HG03571 (cell line): ENCODE measurements at regions not wholly inside any gene's neighbourhood (a gene's known extent, or its start where the extent isn't known, plus 50 kb on each side); places are given as distances from the start of the nearest gene placed in this dataset.
"Not testable (repeated sequence)": the region's sequence is repeated elsewhere in the genome, so short reads cannot be mapped to it uniquely, and the experiment has no call there.

Experiments
- ATAC-seq: cut with Tn5 transposase; IDR thresholded peaks from one replicate; pipeline ENCODE4 v1.9.1; 2021; ENCODE audit not compliant: unreplicated experiment

DNA sequence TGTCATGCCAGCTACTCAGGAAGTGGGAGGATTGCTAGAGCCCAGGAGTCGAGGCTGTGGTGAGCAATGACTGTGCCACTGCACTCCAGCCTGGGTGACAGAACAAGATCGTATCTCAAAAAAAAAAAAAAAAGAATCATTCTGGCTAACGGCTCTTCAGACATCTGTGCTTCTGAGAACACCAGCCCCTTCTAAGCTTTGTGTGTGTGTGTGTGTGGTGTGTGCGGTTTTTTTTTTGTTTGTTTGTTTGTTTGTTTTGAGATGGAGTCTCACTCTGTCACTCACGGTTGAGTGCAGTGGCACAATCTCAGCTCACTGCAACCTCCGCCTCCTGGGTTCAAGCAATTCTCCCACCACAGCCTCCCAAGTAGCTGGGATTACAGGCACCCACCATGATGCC is 79.4 kb upstream of the DRD5 start:
- ATAC-seq: not testable (repeated sequence)

DNA sequence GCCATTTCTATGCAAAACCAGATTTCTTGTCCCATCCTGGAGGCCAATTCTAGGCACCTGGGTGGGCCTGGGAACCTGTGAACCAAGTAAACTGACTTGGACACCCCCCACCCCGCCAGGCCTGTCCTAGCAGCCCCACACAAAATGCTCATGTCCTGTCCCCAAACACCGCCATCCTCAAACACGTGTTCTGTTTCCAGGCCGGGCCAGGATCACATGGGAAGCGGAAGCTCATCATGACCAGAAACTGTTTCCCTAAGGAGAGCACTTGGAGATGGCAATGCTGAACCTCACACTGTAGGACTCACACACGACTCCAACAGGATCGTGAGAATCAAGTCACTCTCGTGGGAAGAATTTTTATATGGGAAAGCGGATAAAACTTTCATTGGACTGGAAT is 78.7 kb upstream of the DRD5 start:
- ATAC-seq: not testable (repeated sequence)

DNA sequence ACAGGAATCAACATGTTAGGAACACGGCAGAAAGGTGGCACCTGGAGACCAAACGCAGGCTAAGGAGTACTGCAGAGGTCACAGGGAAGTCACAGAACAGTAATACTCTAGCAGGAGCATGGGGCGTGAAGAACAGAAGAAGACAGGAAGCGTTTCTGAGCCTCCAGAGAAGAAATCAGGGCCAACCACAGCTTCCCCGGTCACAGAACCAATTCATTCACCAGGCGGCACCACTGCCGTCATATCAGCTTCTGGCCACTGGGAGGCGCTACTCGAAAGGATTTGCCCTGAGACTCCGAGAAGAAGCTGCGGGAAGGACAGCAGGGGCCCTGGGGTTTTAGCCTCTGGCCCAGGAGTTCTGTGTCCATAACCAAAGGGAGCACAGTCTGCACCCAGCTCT is 78.0 kb upstream of the DRD5 start:
- no peak for ATAC-seq

DNA sequence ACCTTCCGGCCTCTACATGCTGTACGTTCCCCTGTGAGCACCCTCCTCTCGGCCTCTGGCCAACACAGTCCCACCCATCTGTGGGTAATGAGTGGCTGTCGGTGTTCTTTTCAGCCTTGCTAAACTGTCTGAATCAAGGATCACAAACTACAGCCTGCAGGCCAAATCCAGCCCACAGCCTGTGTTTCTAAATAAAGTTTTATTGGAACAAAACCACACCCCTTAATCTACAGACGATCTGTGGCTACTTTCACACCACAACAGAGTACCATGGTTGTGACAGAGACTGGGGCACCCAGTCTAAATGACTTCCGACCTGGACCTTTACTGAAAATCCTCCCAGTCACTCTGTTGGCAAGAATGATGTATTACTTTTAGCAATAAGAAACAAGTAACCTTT is 77.3 kb upstream of the DRD5 start:
- not testable (repeated sequence) for ATAC-seq

DNA sequence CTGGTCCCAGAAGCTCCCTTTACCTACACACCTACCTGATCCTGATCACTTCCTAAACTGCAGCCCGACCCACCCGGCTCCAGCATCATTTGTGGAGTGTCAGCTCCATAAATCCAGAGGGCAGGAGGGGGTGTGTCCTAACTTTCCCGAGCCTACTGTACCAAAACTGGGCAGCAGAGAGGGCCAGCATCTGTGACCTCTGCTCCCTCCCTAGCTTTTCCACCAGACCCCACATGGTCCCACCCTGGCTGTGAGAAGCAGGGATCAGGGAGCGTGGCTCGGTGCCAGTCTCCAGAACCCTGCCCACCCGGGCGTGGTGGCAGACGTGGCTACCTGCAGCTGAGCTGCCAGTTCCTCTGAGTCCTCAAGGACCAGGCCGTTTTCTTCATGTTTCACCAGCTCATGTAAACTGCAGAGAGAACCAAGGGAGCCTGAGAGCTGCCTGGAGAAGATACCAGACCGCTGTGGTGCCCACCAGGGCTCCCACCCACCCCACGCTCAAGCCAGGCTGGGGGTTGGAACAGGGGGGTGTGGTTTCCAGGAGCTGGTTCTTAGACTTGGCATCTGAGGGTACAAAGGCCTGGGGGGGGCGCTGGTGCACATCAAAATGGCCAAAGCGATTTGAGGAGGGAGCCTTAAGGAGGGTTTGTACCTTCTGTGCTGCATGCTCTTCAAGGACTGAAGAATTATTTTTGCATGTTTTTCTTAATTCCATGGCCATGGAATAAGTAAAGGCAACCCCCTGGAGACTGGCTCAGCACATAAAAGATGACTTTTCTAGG is 76.7 kb upstream of the DRD5 start:
- no peak for ATAC-seq

DNA sequence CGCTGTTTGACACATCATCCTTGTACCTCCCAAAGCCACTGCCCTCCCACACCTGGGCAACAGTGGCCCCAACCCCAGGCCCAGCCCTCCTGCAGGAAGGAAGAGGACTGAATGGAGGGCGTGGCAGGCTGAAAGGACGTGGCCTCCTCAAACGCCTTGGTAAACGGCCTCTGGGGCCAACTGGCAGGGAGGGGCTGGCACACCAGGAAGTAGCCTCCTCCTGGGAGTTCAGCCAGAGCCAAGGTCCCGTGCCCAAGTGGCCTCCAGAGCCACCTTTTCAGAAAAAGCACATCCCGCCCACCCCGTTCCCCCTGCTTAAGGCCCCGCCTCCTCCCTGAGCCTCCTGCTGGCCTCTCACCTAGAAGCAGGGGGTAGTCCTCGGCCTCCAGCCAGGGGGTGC is 74.2 kb upstream of the DRD5 start:
- ATAC-seq: not testable (repeated sequence)

DNA sequence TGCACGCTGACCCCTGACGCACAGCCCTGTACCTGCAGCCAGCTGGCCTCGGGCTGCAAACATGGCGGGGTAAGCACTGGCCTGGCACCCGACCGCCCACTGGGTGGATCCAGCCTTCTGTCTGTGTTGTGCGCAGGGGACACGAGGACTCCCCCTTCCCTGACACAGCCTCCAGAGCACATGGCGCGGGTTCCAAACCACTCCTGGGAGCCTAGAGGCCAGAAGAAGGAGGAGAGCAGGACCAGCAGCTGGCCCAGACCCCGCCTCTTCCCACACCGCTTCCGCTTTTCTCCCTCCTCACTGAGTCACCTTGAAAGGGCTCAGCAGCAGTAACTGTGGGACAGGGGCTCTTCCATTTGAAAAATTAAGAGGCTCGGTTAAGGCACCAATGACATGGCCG is 73.5 kb upstream of the DRD5 start:
- ATAC-seq: not testable (repeated sequence)

DNA sequence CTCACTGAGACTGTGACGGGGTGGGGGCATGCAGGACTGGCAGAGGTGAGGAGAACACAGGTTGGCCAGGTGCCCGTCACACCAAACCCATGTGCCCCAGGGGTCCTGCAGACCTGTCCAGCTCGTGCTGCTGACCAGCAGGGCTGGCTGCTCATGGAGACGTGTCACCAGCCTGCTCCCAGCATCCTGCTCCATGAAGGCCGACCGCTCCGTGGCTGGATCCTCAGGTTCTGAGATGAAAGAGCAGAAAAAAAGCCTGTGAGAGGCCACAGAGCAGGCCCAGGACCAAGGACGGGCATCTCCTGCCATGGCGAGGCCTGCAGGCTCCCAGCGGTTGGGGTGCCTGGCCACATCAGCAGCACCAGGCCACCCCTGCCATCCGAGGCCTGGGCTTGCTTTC is 71.7 kb upstream of the DRD5 start:
- ATAC-seq: no peak

DNA sequence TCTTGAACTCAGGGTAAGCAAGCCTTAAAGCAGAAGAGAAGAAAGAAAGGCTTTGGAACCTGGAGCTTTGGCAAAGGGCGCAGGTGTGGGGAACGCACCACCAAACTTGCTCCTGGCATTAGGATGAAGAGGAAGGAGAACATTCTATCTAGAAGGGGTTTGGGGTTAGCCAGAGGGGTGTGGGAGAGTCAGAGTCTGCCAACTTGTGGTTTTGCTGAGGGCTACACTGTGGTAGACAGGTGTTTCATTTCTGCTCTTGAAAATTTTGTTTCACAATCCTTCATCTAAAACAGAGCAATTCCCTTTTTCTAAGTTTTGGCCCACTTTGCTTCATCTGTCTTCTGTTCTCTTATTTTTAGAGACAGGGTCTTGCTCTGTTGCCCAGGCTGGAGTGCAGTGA is 66.2 kb upstream of the DRD5 start:
- not testable (repeated sequence) for ATAC-seq

DNA sequence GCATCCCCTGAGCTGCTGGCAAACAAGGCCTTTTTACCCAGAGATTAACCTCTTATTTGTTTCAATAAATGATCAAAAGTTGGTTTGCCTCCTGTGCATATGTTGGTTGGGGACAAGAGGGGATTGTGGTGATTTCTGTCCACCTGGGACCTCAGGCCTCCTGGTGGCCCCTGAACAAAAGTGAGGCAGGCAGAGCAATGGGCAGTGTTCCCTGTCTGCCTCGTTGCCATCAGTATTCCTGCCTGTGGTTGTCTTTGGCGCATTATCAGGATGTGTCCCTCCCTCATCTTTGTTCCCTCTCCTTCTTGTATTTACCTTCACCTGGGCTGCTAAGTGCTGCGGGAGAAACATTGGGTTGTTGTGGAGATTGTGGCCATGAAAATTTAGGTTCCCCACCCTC is 65.3 kb upstream of the DRD5 start:
- no peak for ATAC-seq

DNA sequence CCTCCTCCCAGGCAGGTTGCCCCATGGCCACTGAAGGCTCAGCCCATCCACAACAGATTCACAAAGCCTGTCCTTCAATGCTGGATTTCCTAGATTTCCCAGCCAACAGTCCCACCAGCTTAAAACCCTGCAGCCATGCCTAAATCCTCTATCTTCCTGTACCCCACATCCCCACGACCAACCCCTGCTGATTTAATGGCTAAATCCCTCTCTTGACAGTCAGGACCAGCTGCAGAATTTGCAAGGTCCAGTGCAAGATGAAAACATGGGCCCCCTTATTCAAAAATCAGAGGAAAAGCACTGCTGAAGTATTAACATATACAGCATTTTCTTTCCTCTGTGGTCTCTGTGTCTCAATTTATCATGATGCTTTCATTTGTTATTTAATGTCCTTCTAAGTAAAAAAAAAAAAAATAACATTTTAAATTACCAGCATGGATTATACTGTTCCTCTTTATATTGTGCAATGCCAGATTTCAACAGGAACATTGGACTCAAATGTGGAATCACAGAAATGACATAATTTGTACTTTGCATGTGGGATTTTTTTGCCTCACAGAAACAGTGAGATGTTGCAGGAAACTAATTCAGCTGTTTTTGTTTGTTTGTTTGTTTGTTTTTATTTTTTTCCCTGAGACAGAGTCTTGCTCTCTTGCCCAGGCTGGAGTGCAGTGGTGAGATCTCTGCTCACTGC is 63.0 kb upstream of the DRD5 start:
- not testable (repeated sequence) for ATAC-seq

DNA sequence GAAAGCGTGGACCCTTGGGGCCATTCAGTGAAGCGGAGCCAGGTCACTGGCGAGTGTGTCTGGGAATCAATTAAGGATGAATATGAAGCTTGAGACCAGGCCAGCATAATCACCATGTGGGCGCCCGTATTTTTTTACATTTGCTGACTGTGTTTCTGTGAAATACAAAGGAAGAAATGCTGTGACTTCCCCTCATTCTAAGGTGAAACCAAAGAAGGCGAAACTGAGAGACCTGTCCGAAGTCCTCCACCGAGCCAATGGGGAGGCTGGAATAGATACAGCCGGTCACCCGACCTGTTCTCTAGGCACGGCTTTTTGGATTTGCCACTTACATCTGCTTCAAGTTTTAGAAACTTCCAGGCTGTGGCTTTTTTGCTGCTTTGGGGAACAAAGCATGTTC is 59.3 kb upstream of the DRD5 start:
- not testable (repeated sequence) for ATAC-seq
